ENCODE measurements at regions not wholly inside any gene's neighbourhood (a gene's known extent, or its start where the extent isn't known, plus 50 kb on each side); places are given as distances from the start of the nearest gene placed in this dataset.

DNA sequence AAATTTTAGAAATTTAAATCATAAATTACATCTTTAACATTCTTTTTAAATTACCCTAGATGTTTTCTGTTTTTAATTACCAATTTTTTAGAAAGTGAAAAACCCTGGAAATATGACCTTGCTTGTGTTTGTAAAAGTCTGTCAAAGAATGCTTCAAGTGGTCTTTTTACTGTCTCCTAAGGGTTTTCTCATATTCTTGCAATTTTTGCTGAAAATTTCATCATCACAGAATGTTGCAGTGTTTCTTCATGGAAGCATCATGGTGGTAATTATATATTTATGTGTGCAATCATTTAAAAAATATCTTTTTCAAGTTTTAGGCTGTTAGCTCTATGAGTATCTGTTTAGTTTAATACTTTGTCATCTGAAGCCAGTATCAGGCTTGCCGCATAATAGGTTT, 178.2 kb downstream of the HDGFL1 start:
- no peak for TF ChIP-seq CTCF (IDR thresholded peaks at IDR 0.05)
- TF ChIP-seq POLR2AphosphoS5 (IDR thresholded peaks at IDR 0.05): no peak
- TF ChIP-seq EP300 (IDR thresholded peaks at IDR 0.05): no peak
- TF ChIP-seq POLR2A (IDR thresholded peaks at IDR 0.05): no peak

Data from sigmoid colon (tissue), 4 donors.